ENCODE measurements at regions not wholly inside any gene's neighbourhood (a gene's known extent, or its start where the extent isn't known, plus 50 kb on each side); places are given as distances from the start of the nearest gene placed in this dataset.

DNA sequence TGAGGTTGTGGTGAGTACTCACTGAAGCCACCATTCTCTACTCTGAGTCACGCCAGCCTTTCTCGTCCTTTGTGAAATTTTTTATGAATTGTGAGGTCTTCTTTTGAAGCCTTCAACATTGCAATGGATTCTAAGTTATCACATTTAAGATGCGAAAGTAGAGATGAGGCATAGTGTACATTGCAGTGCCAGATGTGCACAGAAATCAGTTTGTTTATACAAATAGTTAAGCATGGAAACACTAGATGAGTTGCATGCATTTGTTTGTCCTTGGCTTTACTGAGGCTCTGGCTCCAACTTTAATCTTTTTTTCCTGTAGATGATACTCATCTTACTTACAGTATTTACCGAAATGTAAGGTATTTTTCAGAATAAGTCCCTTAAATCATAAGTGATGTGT, 453.7 kb upstream of the RIOK2 start:
- Histone ChIP-seq H3K9ac (ENCODE audit: low read length) (no peak overlapping the region), H3K9me3 (ENCODE audit: control insufficient read depth, low read length) (no peaks in the 10 kb centered on the region), H3K4me3 (ENCODE audit: low read length) (no peak overlapping the region), H3K36me3 (ENCODE audit: control insufficient read depth, insufficient read depth, low read length, severe bottlenecking) (no peaks in the 10 kb centered on the region), H3K27me3 (replicated peaks; ENCODE audit: control insufficient read depth, insufficient read depth, low read length) (no peaks in the 10 kb centered on the region), H3K4me1 (ENCODE audit: control insufficient read depth, insufficient read depth, low read length) (peaks cover 5% of the 10 kb centered on the region)
- peak; percentile 63 for DNase-seq (ENCODE audit: low read depth)

DNA sequence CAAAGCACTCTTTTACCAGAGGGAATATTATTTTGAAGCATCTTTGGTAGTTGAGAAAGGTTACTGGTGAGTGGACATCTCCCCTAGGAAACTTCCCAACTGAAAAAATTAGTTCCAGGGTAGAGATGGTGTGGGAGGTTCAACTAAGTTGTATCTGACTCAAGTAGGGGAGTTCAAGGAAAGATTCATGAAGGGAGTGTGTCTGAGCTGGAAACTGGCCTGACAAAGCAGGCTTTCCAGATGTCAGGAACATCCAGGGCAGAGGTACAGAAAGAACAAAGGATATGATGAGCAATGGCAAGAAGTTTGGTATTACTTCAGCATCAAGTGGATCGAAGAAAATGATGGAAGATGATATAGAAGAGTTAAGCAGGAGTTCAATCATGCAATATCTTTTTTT, 458.0 kb upstream of the RIOK2 start:
- H3K4me1 ChIP-seq (ENCODE audit: control insufficient read depth, insufficient read depth, low read length), result peaks cover 5% of the 10 kb centered on the region
- H3K9ac ChIP-seq (ENCODE audit: low read length), result no peak overlapping the region
- H3K9me3 ChIP-seq (ENCODE audit: control insufficient read depth, low read length), result no peaks in the 10 kb centered on the region
- DNase-seq (ENCODE audit: low read depth), result no peak
- no peaks in the 10 kb centered on the region for H3K27me3 ChIP-seq (replicated peaks; ENCODE audit: control insufficient read depth, insufficient read depth, low read length)
- H3K36me3 ChIP-seq (ENCODE audit: control insufficient read depth, insufficient read depth, low read length, severe bottlenecking), result no peaks in the 10 kb centered on the region
- H3K4me3 ChIP-seq (ENCODE audit: low read length), result no peak overlapping the region

DNA sequence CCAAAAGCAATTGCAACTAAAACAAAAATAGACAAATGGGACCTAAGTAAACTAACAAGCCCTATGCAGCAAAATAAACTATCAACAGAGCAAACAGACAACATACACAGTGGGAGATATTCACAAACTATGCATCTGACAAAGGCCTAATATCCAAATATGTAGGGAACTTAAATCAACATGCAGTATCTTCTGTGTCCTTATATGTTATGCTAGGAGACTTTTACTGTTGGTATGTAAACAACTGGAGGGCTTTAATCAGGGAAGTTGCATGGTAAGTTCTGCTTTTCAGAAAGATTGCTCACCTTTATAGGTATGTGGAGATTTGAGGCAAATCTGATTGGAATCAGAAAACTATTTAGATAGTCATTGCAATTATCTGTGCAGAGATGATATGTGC, 461.2 kb upstream of the RIOK2 start:
- Histone ChIP-seq H3K4me3 (ENCODE audit: low read length) (no peak overlapping the region), H3K27me3 (replicated peaks; ENCODE audit: control insufficient read depth, insufficient read depth, low read length) (no peaks in the 10 kb centered on the region), H3K9ac (ENCODE audit: low read length) (no peak overlapping the region), H3K4me1 (ENCODE audit: control insufficient read depth, insufficient read depth, low read length) (peaks cover 5% of the 10 kb centered on the region), H3K9me3 (ENCODE audit: control insufficient read depth, low read length) (peaks cover 5% of the 10 kb centered on the region), H3K36me3 (ENCODE audit: control insufficient read depth, insufficient read depth, low read length, severe bottlenecking) (no peaks in the 10 kb centered on the region)
- DNase-seq (ENCODE audit: low read depth), result no peak

DNA sequence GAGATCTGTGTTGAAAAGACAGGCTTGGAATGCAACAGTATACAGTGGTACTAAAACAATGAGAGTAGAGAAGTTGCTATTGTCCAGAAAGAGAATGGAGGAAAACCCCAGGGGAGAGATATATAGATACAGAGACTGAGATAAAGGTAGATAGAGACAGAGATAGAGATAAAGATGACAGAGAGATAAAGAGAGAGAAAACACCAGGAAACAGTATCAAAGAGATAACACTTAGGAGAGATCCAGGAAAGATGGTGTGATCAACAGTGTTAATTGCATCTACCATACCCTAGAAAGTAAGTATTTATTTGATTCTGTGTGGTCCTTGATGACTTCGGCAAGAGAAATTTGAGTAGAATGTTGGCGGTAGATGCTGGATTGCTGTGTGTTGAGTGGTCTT, 461.8 kb upstream of the RIOK2 start:
- Histone ChIP-seq H3K27me3 (replicated peaks; ENCODE audit: control insufficient read depth, insufficient read depth, low read length) (no peaks in the 10 kb centered on the region), H3K9ac (ENCODE audit: low read length) (no peak overlapping the region), H3K4me1 (ENCODE audit: control insufficient read depth, insufficient read depth, low read length) (peaks cover 5% of the 10 kb centered on the region), H3K4me3 (ENCODE audit: low read length) (no peak overlapping the region), H3K9me3 (ENCODE audit: control insufficient read depth, low read length) (peaks cover 5% of the 10 kb centered on the region), H3K36me3 (ENCODE audit: control insufficient read depth, insufficient read depth, low read length, severe bottlenecking) (no peaks in the 10 kb centered on the region)
- DNase-seq (ENCODE audit: low read depth), result no peak

DNA sequence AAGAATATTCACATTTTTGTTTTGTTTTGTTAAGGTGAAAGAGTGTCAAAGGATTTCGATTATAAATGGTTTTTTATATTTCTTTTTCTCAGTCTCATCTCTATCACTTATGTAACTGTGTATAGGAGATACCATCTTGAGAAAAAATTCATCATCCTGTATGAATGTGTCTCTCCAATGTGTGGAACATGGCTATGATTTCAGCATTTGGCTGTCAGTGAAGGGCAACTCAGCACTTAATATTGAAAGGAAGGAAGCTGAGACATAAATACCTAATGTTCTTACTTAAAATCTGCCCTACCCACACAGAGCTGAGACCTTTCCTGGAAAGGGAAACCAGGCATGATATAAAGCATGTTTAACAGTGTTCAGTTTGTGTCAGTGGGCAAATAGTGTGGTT, 474.2 kb upstream of the RIOK2 start:
- H3K4me1 ChIP-seq (ENCODE audit: control insufficient read depth, insufficient read depth, low read length), result peaks cover 22% of the 10 kb centered on the region
- no peak overlapping the region for H3K9ac ChIP-seq (ENCODE audit: low read length)
- DNase-seq (ENCODE audit: low read depth), result no peak
- H3K9me3 ChIP-seq (ENCODE audit: control insufficient read depth, low read length), result no peaks in the 10 kb centered on the region
- H3K36me3 ChIP-seq (ENCODE audit: control insufficient read depth, insufficient read depth, low read length, severe bottlenecking), result no peaks in the 10 kb centered on the region
- no peaks in the 10 kb centered on the region for H3K27me3 ChIP-seq (replicated peaks; ENCODE audit: control insufficient read depth, insufficient read depth, low read length)
- no peak overlapping the region for H3K4me3 ChIP-seq (ENCODE audit: low read length)

DNA sequence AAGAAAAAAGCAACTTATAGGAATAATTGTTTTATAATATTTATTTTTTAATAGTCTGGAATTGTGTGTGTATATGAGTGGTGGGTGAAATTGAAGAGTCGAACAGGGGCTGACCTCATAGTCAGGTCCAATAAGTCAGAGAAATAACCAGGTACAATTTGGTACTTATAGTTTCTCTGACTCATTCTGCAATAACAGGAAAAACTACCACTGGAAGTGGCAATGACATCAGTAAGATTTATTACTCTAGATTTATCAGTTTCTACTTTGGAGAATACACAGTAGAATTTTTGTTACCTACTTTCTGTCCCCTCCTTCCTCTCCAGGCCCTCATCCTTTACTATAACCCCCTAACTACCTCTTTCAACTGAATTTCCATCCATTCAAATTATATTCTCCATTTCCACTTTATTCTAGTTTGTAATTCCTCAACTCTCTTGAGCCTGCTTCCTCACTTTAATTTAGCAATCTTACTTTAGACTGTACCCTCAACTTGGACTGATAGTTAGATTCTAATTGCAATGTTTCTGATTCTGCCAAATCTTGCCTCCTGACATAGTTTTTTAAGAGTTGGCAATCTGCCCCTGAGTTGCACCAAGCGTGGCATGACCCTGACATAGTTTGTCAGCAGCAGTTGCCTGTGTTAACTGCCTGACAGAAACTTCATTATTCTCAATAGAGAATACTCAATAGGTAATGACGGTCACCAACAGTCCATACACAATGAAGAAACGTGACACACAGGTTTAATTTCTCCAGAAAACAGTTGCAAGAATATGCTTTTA, 475.3 kb upstream of the RIOK2 start:
- no peaks in the 10 kb centered on the region for H3K27me3 ChIP-seq (replicated peaks; ENCODE audit: control insufficient read depth, insufficient read depth, low read length)
- DNase-seq (ENCODE audit: low read depth), result peak; percentile 22
- no peaks in the 10 kb centered on the region for H3K36me3 ChIP-seq (ENCODE audit: control insufficient read depth, insufficient read depth, low read length, severe bottlenecking)
- no peak overlapping the region for H3K9ac ChIP-seq (ENCODE audit: low read length)
- no peak overlapping the region for H3K4me3 ChIP-seq (ENCODE audit: low read length)
- peaks cover 22% of the 10 kb centered on the region for H3K4me1 ChIP-seq (ENCODE audit: control insufficient read depth, insufficient read depth, low read length)
- H3K9me3 ChIP-seq (ENCODE audit: control insufficient read depth, low read length), result no peaks in the 10 kb centered on the region

DNA sequence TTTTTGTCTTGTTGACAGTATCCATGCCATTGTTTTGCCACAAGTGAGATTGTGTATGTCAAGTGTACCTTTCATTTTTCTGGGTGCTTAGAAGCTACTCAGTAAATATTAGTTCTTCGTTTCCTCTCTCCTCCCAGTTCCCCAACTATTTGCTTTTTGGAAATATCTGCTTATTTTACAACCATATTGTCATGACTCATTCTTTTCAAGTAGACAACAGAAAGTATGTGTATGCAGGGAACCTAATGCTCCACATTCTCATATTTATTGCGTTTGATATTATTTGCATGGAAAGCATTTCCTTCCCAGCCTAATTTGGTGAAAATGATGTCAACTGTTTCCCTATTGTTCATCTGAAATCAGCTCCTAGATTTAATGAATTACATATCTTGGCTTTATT, 483.7 kb upstream of the RIOK2 start:
- DNase-seq (ENCODE audit: low read depth), result peak; percentile 18
- no peaks in the 10 kb centered on the region for H3K9me3 ChIP-seq (ENCODE audit: control insufficient read depth, low read length)
- no peak overlapping the region for H3K9ac ChIP-seq (ENCODE audit: low read length)
- H3K4me1 ChIP-seq (ENCODE audit: control insufficient read depth, insufficient read depth, low read length), result no peaks in the 10 kb centered on the region
- no peaks in the 10 kb centered on the region for H3K36me3 ChIP-seq (ENCODE audit: control insufficient read depth, insufficient read depth, low read length, severe bottlenecking)
- no peaks in the 10 kb centered on the region for H3K27me3 ChIP-seq (replicated peaks; ENCODE audit: control insufficient read depth, insufficient read depth, low read length)
- H3K4me3 ChIP-seq (ENCODE audit: low read length), result no peak overlapping the region

DNA sequence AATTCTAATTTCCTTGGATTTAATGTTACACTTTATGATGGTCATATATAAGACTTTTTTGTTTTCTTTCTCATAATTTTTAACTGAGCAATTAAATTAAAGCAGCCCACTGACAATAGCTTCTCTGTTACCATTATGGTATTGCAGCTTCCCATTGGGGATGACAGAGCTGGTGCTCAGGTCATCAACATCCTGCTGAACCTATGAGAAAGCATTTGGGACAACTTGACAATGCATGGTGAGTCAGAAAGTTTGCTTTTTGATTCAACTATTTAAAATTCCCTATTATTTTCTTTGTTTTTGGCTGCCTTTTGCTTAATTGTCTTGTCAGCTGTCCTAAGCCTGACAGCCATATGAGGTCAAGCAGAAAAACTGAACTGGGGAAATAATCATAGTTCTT, 487.4 kb upstream of the RIOK2 start:
- no peaks in the 10 kb centered on the region for H3K27me3 ChIP-seq (replicated peaks; ENCODE audit: control insufficient read depth, insufficient read depth, low read length)
- H3K4me3 ChIP-seq (ENCODE audit: low read length), result no peak overlapping the region
- no peaks in the 10 kb centered on the region for H3K9me3 ChIP-seq (ENCODE audit: control insufficient read depth, low read length)
- no peaks in the 10 kb centered on the region for H3K36me3 ChIP-seq (ENCODE audit: control insufficient read depth, insufficient read depth, low read length, severe bottlenecking)
- DNase-seq (ENCODE audit: low read depth), result no peak
- no peak overlapping the region for H3K9ac ChIP-seq (ENCODE audit: low read length)
- H3K4me1 ChIP-seq (ENCODE audit: control insufficient read depth, insufficient read depth, low read length), result no peaks in the 10 kb centered on the region

DNA sequence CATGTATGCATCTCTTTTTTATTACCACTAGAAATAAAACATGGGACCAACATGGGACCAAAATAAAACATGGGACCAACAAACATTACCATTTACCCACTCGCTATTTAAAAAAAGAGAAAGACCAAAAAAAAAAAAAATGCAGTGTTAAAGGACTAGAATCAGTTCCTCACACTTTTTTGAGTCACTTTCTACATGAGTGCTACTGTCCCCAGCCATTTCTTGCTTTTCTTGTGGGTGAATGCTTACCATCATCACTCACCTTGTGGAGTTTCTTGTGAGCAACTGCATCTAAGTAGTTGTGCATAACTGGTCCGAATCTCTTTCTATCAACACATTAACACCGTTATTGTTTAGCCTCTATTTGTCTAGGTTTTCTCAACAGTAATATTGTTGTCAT, 493.6 kb upstream of the RIOK2 start:
- Histone ChIP-seq H3K36me3 (ENCODE audit: control insufficient read depth, insufficient read depth, low read length, severe bottlenecking) (no peaks in the 10 kb centered on the region), H3K9ac (ENCODE audit: low read length) (no peak overlapping the region), H3K4me3 (ENCODE audit: low read length) (no peak overlapping the region), H3K27me3 (replicated peaks; ENCODE audit: control insufficient read depth, insufficient read depth, low read length) (no peaks in the 10 kb centered on the region), H3K4me1 (ENCODE audit: control insufficient read depth, insufficient read depth, low read length) (no peaks in the 10 kb centered on the region), H3K9me3 (ENCODE audit: control insufficient read depth, low read length) (peaks cover 8% of the 10 kb centered on the region)
- DNase-seq (ENCODE audit: low read depth), result no peak

DNA sequence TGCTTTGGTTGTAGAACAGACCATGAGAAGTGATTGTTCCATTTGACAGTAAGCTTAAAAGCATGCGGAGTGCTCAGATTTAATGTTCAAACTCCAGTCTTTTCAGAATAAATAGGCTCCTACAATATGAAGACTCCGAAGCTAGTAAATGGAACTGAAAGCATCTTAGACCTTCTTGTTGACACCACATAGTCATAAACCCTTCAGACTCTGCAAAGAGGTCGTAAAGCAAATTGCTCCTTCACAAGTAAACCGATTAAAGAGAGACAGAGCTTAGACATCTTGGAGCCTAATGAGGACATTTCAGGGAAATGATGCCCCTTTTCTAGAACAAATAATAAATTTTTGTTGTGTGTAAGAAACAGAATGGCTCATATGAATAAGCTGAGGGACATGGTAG, 511.0 kb upstream of the RIOK2 start:
- no peaks in the 10 kb centered on the region for H3K9me3 ChIP-seq (ENCODE audit: control insufficient read depth, low read length)
- H3K27me3 ChIP-seq (replicated peaks; ENCODE audit: control insufficient read depth, insufficient read depth, low read length), result no peaks in the 10 kb centered on the region
- H3K4me3 ChIP-seq (ENCODE audit: low read length), result no peak overlapping the region
- no peaks in the 10 kb centered on the region for H3K36me3 ChIP-seq (ENCODE audit: control insufficient read depth, insufficient read depth, low read length, severe bottlenecking)
- no peaks in the 10 kb centered on the region for H3K4me1 ChIP-seq (ENCODE audit: control insufficient read depth, insufficient read depth, low read length)
- no peak for DNase-seq (ENCODE audit: low read depth)
- H3K9ac ChIP-seq (ENCODE audit: low read length), result no peak overlapping the region

DNA sequence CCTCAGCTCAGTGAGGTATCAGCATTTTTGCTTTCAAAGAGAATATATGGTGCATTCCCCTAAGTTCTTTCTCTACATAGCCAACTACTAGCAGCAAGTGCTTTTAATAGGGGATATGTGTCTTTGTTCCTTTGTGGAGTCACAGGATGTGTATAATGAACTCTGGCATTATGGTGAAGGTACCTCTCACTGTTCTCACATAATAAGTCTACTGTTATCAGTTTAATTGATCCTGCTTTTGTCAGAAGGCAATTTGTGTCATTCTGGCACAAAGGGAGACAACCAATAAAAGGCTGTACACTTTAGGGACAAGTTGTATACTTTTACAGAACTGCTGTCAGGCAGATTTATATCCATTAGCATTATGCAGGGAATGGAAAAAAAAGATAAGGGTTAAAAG, 531.4 kb upstream of the RIOK2 start:
- no peak overlapping the region for H3K9ac ChIP-seq (ENCODE audit: low read length)
- no peaks in the 10 kb centered on the region for H3K4me1 ChIP-seq (ENCODE audit: control insufficient read depth, insufficient read depth, low read length)
- H3K9me3 ChIP-seq (ENCODE audit: control insufficient read depth, low read length), result no peaks in the 10 kb centered on the region
- H3K36me3 ChIP-seq (ENCODE audit: control insufficient read depth, insufficient read depth, low read length, severe bottlenecking), result no peaks in the 10 kb centered on the region
- no peaks in the 10 kb centered on the region for H3K27me3 ChIP-seq (replicated peaks; ENCODE audit: control insufficient read depth, insufficient read depth, low read length)
- H3K4me3 ChIP-seq (ENCODE audit: low read length), result no peak overlapping the region
- no peak for DNase-seq (ENCODE audit: low read depth)

DNA sequence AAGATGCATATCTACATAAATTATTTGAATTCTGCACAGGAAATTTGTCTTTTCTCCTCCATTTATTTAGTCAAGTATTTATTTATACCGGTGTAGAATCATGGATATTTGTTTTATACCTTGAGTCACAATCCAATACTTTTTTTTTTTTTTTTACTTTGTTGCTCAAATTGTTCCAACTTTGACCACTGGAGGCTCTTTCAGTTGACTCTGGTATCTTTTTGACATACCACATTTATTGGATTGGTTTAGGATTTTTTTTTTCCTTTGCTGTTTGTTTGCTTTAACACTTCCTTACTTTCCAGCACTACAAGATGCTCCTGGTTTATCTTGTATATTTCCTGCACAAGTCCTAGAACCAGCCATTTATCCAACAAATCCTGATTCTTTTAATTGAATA, 543.1 kb upstream of the RIOK2 start:
- Histone ChIP-seq H3K27me3 (replicated peaks; ENCODE audit: control insufficient read depth, insufficient read depth, low read length) (no peaks in the 10 kb centered on the region), H3K9me3 (ENCODE audit: control insufficient read depth, low read length) (no peaks in the 10 kb centered on the region), H3K9ac (ENCODE audit: low read length) (no peak overlapping the region), H3K36me3 (ENCODE audit: control insufficient read depth, insufficient read depth, low read length, severe bottlenecking) (no peaks in the 10 kb centered on the region), H3K4me1 (ENCODE audit: control insufficient read depth, insufficient read depth, low read length) (no peaks in the 10 kb centered on the region), H3K4me3 (ENCODE audit: low read length) (no peak overlapping the region)
- no peak for DNase-seq (ENCODE audit: low read depth)
